Loucy (cell line): ENCODE measurements at regions not wholly inside any gene's neighbourhood (a gene's known extent, or its start where the extent isn't known, plus 50 kb on each side); places are given as distances from the start of the nearest gene placed in this dataset.

ENCODE experiments used
- EZH2phosphoT487 ChIP-seq: fragments of 200-600 bp; IDR thresholded peaks from 2 replicates; pipeline ENCODE4 v1.6.1; 2018; ENCODE audit warnings: antibody characterized with exemption, mild to moderate bottlenecking, moderate library complexity, borderline replicate concordance
- TF ChIP-seq, protein P1 (sequence below): fragments of 200-600 bp; sonication (generic); conservative IDR thresholded peaks from 2 replicates; pipeline ENCODE4 v1.5.1; 2014; ENCODE audit warnings: mild to moderate bottlenecking, antibody characterized with exemption, low read length

DNA sequence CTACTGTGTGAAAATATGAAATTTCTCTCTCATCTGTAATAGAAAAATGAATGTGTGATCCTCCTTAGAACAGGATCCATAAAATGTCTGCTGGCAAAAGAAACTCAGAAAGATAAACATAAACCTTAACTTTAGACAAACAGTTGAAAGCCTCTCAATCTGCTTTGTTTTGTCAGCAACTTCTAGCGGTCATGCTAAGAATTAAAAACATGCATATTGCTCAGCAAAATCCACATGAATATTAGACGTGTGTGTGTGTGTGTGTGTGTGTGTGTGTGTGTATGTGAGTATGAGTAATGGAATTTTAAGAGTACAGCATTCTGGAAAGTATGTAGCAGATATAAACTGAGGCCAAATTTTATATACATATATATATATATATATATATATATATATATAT lies 1779.2 kb upstream of the MIR17HG start:
- TF ChIP-seq, protein P1, sequence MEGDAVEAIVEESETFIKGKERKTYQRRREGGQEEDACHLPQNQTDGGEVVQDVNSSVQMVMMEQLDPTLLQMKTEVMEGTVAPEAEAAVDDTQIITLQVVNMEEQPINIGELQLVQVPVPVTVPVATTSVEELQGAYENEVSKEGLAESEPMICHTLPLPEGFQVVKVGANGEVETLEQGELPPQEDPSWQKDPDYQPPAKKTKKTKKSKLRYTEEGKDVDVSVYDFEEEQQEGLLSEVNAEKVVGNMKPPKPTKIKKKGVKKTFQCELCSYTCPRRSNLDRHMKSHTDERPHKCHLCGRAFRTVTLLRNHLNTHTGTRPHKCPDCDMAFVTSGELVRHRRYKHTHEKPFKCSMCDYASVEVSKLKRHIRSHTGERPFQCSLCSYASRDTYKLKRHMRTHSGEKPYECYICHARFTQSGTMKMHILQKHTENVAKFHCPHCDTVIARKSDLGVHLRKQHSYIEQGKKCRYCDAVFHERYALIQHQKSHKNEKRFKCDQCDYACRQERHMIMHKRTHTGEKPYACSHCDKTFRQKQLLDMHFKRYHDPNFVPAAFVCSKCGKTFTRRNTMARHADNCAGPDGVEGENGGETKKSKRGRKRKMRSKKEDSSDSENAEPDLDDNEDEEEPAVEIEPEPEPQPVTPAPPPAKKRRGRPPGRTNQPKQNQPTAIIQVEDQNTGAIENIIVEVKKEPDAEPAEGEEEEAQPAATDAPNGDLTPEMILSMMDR = no peak
- no peak for TF ChIP-seq EZH2phosphoT487
